Posterior cingulate gyrus (tissue), 11 donors: ENCODE measurements at regions not wholly inside any gene's neighbourhood (a gene's known extent, or its start where the extent isn't known, plus 50 kb on each side); places are given as distances from the start of the nearest gene placed in this dataset.

ENCODE experiments used
- DNase-seq, 10 donors: peaks; one replicate each; pipeline versions ENCODE4 v3.0.0 to v3.0.0-alpha.2; 2020 to 2021; ENCODE audit warnings: mixed read lengths in 3 of 10
- intact Hi-C: fragments of 100-400 bp; cut with DNase I; formaldehyde crosslinking; loops from one replicate; pipeline ENCODE4 v1.15.1; 2023

DNA sequence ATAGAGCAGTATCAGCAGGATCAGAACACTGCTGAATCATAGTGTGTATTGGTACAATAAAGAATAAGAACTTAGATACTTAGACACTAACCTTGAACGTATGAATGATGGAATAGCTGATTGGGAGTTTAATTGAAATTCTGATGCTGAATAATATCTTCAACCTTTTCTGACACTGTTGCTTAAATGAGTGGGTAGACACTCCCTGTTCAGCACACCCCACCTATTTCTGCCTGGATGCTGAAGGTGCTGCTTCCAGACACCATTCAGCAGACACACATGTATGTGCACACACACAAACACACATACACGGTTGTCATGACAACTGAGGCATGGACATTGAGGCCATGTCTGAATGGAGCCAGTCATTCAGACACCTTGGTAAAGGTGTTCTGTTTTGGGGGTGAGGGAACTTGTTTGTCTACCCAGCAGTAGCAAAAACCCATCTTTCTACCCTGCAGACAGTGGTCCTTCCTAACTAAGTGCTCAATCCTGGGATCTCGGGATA is 54.3 kb downstream of the TMEM215 start:
- intact Hi-C loops: no loop called here
- DNase-seq: no peak

GRCh38 chr9:32839013-32839885 is 55.9 kb downstream of the TMEM215 start:
- intact Hi-C loops: no loop called here
- no peak for DNase-seq

DNA sequence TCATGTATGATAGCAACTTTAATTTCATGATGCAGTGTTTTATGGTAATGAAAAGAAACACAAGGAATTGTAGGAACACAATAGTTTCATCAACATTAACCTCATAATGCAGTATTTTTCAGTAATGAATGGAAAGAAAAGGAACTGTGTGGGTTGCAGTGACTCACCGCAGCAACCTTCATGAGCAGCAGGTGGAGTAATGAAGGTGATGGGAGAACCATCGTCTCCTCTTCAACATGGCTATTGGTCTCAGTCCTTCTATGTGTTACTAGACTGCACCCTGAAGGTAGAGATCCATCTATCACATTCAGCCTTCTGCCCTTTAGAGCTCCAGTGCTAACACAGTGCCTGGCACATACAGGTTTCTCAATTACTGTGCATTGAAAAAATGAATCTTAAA is 58.0 kb downstream of the TMEM215 start:
- intact Hi-C loops: no loop called here
- DNase-seq: no peak

DNA sequence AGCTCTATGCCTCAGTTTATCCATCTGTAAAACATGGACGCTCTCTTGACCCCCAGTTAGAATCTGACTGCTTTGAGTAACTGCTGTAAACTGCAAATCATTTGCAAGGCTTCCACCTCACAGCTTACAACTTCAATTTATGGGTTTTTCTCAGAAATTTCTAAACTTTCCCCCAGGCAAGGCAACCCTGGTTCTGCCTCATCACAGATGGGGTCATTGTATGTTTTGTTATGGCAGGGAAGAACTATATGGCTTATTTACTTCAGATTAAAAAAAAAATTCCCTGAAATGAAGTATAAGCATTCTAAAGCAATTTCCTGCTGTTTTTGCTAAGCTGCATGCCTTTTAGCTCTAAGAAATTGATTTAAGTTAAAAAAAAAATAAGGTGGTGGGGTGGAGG is 60.0 kb downstream of the TMEM215 start:
- DNase-seq: no peak
- intact Hi-C loops: no loop called here

DNA sequence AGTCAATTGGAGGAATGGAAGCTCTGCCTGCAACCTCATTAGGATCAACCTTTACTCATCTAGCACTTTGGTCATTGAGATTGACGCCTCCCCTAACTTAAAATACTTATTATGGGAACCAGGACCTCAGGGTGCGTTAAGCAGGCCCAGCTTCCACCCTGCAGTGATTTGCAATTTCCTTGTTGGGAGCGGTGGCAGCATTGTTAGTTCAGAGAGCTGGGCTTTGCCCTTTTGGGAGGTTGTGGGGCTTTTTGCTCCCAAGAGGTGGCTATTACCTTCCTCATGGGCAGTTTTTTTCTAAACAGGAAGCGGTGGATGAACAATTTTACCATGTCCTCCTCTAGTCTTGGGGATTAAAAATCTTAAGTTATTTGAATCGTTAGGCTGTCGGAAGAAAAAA is 60.9 kb downstream of the TMEM215 start:
- DNase-seq: no peak
- intact Hi-C loops: no loop called here

DNA sequence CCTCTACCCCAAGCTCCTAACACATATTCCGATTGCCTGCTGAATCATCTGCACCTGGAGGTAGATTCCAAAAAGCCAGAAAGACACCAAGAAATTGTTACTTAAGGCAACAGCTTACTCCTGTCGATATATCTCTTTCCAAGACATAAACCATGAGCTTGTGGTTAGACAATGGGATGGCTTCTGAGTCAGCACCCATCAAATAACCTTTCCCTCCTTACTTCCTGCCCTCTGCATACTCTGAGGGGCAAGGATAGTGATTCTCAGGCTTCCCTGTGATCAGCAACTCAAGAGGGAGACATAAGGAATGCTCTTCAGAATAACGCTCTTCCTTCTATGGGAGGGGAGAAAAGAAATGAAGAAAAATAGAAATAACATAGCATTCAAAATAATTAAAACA is 70.9 kb downstream of the TMEM215 start:
- no peak for DNase-seq
- intact Hi-C loops: no loop called here

- intact Hi-C loops: no loop called here
- no peak for DNase-seq
Measured at GRCh38 chr9:32855752-32856151, 72.4 kb downstream of the TMEM215 start.

- intact Hi-C loops: no loop called here
- DNase-seq: no peak
Measured at GRCh38 chr9:32863291-32863690, 80.0 kb downstream of the TMEM215 start.

DNA sequence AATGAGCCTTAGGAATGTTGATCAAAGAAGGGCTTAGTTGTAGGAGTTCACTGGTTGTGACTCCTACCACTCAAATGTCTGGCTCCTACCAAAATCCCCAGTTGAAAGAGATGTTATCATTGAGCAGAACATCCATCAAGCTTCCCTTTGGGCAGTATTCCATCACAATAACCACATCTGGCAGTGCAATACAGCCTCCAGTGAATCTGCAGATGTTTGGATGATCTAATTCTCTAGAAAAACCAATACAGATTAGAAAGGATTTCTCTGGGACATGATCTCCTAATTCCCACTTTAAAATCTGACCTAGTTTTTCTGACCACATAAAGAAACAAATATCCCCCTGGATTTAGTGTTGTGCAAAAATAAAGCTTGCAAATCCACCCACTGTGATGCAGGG is 81.6 kb downstream of the TMEM215 start:
- DNase-seq: no peak
- intact Hi-C loops: no loop called here

GRCh38 chr9:32866273-32866672 is 82.9 kb downstream of the TMEM215 start:
- intact Hi-C loops: no loop called here

GRCh38 chr9:32867026-32867425 is 83.7 kb downstream of the TMEM215 start:
- DNase-seq: no peak
- intact Hi-C loops: no loop called here

More at GRCh38 chr9:32866273-32866672, 82.9 kb downstream of the TMEM215 start:
- DNase-seq: peak in 7 of 10 donors; percentile 2 to 85 (median 53)

DNA sequence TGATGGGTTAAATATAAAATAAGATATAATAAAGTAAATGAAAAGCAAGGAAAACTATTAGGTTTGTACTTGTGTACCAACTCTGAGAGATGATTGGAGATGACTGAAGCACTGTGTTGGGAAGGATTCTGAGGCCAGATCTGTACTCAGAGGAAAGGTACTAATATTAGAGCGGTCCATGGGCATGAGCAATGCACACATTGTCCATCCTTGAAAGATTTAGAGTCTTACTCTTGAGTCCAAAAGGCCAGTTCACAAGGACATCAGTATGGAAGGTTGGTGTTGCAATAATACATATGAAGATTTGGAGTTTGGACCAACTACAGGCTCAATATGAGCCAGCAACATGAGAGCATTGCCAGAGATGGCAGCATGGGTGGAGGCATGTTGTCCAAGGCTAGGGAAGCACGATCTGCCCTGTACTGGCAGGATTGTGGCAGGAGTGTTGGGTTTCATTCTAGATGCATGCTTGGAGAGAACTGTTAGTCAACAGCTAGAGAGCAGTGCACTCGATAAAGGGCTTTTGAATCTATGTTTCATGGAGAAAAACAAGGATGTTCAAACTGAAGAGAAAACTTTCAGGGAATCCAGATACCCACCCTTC is 84.4 kb downstream of the TMEM215 start:
- intact Hi-C loops: no loop called here

DNA sequence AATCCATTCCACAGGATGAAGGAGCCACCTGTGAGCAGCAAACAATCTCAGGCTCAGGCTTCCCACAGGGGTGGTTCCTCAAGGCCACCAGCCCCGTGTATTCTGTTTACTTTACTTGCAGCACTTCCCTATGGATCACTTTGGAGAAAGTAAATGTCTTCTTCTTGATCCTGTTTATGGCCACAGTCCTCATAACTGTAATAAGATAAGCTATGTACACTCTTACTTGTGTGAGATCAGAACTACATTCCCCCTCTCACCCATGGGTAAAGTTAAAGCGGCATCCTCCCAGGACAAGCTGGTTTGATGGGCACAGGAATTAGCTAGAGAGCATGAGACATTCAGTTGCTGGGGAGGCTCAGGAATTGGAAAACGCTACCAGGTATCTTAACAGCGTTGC is 86.1 kb downstream of the TMEM215 start:
- intact Hi-C loops: no loop called here
- no peak for DNase-seq

More for the DNA sequence above, 84.4 kb downstream of the TMEM215 start:
- DNase-seq: no peak

DNA sequence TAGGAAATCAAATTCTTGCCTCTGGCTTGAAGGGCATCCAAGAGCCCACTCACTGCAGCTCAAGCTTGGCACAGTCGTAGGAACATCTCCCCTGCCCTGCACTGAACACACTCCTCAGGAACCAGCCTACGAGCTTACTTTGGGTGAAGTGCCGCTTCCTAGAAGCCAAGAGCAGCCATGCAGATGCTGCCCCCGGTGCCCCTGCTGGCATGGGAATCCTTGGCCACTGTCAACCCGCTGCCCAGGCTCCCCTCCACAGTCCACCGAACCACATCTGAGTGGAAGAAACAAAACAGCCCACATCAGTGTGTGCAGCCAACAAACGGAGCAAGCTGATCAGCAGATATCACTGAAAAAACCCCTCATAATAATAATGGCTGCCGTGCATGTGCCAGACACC is 89.8 kb downstream of the TMEM215 start:
- intact Hi-C loops: no loop called here
- no peak for DNase-seq

DNA sequence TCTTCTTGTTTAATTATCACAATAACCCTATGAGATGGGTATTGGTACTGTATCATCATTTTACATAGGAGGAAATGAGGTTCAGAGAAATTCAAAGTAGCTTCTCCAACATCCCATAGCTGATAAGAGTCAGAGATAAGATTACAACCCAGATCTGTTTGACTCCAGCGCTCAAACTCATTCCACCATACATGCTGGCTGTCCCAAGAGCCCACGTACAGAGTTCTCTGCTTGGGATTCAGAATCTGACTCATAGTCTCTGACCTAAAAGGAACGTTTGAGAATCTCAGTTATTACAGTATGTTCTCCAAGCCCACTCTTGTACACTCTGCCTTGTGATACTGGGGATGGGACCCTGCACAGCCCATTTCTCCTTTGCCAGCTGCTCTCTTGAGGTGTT is 90.2 kb downstream of the TMEM215 start:
- intact Hi-C loops: no loop called here
- DNase-seq: no peak

GRCh38 chr9:32875242-32875641 is 91.9 kb downstream of the TMEM215 start:
- DNase-seq: no peak
- intact Hi-C loops: no loop called here

- intact Hi-C loops: no loop called here
- no peak for DNase-seq
Measured at GRCh38 chr9:32875748-32876147, 92.4 kb downstream of the TMEM215 start.

DNA sequence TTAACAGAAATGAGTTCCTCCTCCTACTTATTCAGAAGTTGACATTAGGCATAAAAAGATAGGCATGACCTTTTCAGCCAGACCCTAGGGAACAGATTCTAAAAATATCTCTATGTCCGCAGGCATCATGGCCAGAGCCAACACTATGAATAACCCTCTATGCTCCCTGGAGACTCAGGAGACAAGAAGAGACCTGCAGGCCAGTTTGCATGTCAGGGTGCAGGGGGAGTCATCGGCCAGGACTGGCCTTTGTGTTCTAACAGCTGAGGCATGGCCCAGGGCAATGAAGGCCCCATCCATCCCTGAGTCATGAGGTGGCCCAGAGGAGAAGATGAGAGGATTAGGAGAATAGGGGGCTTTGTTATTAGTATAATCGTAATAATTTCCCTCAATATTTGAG is 93.8 kb downstream of the TMEM215 start:
- no peak for DNase-seq
- intact Hi-C loops: no loop called here

DNA sequence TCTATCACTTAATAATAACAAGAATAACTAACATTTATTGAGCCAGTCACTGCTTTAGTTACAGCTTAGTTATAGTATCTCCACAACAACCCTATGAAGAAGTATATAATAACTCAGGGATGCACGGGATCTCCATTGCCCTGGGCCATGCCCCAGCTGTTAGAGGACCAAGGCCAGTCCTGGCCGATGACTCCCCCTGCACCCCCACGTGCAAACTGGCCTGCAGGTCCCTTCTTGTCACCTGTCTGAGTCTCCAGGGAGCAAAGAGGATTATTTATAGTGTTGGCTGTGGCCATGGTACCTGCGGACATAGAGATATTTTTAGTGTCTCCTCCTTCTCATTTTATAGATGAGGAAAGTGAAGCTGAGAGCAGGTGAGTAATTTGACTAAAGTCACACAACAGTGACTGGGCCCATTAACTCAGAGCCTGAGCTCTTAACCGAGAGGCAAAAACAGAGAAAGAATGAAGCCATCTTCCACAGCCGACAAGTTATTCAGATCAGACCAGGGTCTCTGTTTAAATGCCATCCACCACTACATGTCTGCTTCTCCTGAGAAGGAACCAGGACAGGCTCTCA is 94.4 kb downstream of the TMEM215 start:
- intact Hi-C loops: no loop called here
- DNase-seq: no peak

GRCh38 chr9:32879335-32879734 is 96.0 kb downstream of the TMEM215 start:
- no peak for DNase-seq
- intact Hi-C loops: no loop called here

- intact Hi-C loops: no loop called here
- peak in 1 of 10 donors; percentile 13 for DNase-seq
Measured at GRCh38 chr9:32881948-32882347, 98.6 kb downstream of the TMEM215 start.

DNA sequence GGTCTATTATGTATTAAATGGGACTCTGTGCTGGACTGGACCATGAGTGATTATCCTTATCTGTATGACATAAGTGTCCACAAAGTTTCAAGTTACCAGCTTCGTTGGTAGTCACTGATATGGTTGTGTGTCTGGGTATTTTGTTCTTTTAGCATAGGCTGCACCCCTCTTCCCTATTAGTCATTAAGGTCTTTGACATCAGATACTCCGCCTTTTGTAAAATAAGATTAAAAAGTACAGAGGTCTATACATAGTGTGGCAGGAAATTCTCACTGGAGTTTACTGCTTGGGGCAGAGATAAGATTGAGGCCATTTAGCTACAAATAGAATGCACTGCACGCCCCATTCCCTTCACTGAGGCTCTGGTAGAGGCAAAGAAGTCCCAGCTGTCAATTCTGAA is 99.4 kb downstream of the TMEM215 start:
- DNase-seq: no peak
- intact Hi-C loops: no loop called here
